ENCODE measurements at regions not wholly inside any gene's neighbourhood (a gene's known extent, or its start where the extent isn't known, plus 50 kb on each side); places are given as distances from the start of the nearest gene placed in this dataset.

GRCh38 chr6:167730441-167730840 is 96.3 kb upstream of the AFDN start:
- POLR2A ChIA-PET, result no interaction called here
- Mint-ChIP-seq H3K36me3 (peaks cover 0 to 2% (median 0%) of the 10 kb centered on the region in 3 donors), H3K27ac (no peak overlapping the region), H3K9me3 (peaks cover 0 to 9% (median 0%) of the 10 kb centered on the region in 9 donors), H3K4me3 (no peak overlapping the region), H3K4me1 (peaks cover 0 to 7% (median under 1%) of the 10 kb centered on the region in 4 donors), H3K27me3 (peaks cover 7 to 27% (median 16%) of the 10 kb centered on the region in 5 donors)
- no peak for DNase-seq
- ATAC-seq, result no peak

DNA sequence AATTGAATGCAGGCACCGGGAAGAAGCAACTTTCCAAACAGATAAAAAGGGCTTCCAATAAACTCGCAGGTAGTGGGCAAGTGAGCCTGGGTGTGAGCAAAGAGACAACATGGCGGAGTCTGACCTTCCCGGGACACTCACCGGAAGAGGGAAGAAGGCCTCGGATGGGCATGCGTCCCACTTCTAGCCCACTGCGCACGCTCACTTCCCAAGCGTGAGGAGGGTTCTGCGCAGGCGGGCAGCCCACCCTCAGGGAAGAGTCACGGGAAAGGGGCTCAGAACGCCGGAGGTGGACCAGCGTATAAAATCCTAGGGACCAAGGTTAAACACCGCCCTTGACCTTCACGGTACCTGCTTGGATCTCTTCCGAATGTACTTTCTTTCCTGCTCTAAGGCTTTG is 95.5 kb upstream of the AFDN start:
- Mint-ChIP-seq H3K27ac (no peak overlapping the region), H3K4me3 (no peak overlapping the region)
- ATAC-seq, result no peak

DNA sequence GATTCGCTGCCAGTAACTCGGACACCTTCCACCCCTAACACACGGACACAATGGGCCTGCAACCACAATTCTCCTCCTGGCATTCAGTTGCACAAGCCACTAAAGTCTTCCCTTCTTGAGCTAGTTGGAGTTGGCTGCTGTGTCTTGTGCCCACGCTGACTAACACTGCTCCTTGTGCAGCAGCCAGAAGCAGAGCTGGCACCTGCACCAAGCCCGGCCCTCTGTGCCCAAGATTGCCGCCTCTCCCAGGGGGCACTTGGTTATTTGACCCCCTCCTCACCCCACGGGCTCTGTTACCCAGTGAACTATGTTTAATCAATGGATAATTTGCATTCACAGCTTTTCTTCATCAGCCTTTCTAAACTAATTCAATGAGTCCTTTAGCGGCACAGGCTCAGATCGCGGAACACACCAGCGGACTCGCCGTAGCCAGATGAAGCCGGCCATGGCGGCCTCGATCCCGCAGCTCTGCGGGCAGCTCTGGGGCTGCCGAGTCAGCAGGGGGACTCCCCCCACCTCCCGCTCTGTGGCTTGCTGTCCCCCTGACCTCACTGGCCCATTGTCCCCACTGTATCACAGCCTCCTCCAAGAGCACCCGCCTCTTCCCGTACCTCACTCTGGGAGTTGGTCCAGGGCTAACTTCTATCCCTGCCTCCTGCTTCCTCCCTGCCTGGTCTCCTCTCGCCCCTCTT is 94.8 kb upstream of the AFDN start:
- Mint-ChIP-seq H3K36me3 (peaks cover 0 to 2% (median 0%) of the 10 kb centered on the region in 3 donors), H3K9me3 (peaks cover 0 to 9% (median 0%) of the 10 kb centered on the region in 9 donors), H3K4me3 (no peak overlapping the region), H3K27me3 (peaks cover 9 to 22% (median 12%) of the 10 kb centered on the region in 5 donors), H3K27ac (peak overlapping the region in 1 of 10 donors; percentile 50), H3K4me1 (peaks cover 0 to 10% (median under 1%) of the 10 kb centered on the region in 4 donors)
- DNase-seq (no peak), ATAC-seq (no peak)
- POLR2A ChIA-PET, result no interaction called here

More for the DNA sequence above, 95.5 kb upstream of the AFDN start:
- Mint-ChIP-seq H3K36me3 (peaks cover 0 to 2% (median 0%) of the 10 kb centered on the region in 3 donors), H3K9me3 (peaks cover 0 to 9% (median 0%) of the 10 kb centered on the region in 9 donors), H3K4me1 (peaks cover 0 to 10% (median under 1%) of the 10 kb centered on the region in 4 donors), H3K27me3 (peaks cover 8 to 27% (median 14%) of the 10 kb centered on the region in 5 donors)
- DNase-seq, result no peak
- POLR2A ChIA-PET, result no interaction called here

DNA sequence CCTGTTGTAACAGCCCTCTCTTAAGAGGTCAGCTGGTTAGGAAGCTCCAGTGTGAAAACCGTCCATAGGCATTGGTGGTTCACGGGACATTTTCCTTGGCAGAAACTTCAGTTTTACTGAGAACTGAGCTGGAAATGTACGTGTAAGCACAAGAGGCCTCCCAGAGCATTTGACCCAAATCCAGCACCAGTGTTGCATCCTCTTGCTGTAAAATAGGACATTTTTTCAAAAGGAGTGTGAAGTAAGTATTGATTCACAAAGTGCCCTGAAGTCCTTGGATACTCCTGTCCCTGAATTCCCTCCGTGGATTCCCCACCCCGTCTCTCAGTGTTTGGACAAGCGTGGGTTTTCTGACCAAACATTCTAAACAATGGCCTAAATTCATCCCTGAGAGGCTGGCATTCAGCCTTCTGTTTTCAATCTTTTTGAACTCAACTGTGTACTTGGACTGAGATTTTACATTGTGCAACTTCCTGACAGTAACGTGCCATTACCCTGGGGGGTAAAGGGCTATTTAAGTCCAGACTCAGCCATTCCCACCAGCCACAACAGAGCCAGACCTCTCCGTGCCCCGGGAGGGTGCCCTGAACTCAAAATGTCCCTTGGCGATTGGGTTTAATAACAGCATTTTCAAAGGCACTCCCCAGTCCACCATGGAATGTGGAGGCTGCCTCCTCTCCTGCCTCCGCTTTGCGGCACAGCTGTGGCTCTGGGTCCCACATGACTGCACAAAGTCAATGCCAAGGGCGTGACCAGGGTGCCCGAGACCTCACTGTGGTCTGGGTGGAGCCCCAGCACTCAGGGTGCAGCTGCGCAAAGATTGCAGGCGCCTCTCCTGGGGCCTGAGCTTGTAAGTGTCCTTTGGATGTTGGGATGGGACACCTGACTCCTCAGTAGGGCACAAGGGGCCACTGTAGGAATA is 92.7 kb upstream of the AFDN start:
- H3K4me3 Mint-ChIP-seq, result no peak overlapping the region
- POLR2A ChIA-PET, result no interaction called here
- H3K4me1 Mint-ChIP-seq, result peaks cover 0 to 10% (median under 1%) of the 10 kb centered on the region in 4 donors
- peaks cover 0 to 9% (median 0%) of the 10 kb centered on the region in 9 donors for H3K9me3 Mint-ChIP-seq
- no peak for ATAC-seq
- no peaks in the 10 kb centered on the region for H3K36me3 Mint-ChIP-seq
- no peak for DNase-seq
- H3K27me3 Mint-ChIP-seq, result peaks cover 4 to 32% (median 17%) of the 10 kb centered on the region in 5 donors
- peak overlapping the region in 1 of 10 donors; percentile 70 for H3K27ac Mint-ChIP-seq

DNA sequence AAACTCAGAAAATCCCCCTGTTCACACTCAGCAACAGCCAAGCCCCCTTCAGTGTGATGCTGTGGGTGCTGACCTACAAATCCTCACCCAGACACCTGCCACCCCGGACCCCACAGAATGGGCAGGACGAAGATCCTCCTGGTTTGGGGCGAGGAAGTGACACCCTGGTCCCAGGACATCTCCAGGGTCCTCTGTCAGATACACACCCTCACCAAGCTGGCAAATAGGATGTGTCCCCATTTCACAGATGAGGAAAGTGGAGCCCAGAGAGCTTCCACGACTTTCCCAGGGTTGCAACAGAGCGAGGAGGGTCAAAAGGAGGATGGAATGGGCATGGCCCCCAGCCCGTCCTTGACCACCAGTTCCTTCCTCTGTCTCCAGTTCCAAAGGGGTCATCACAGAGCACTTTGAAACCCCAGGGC is 92.0 kb upstream of the AFDN start:
- H3K36me3 Mint-ChIP-seq, result no peaks in the 10 kb centered on the region
- no peak overlapping the region for H3K27ac Mint-ChIP-seq
- H3K4me3 Mint-ChIP-seq, result no peak overlapping the region
- DNase-seq, result no peak
- peaks cover 0 to 9% (median 0%) of the 10 kb centered on the region in 9 donors for H3K9me3 Mint-ChIP-seq
- ATAC-seq, result no peak
- H3K27me3 Mint-ChIP-seq, result peaks cover 4 to 32% (median 17%) of the 10 kb centered on the region in 5 donors
- peaks cover 0 to 10% (median under 1%) of the 10 kb centered on the region in 4 donors for H3K4me1 Mint-ChIP-seq
- POLR2A ChIA-PET, result no interaction called here

GRCh38 chr6:167735084-167735950 is 91.4 kb upstream of the AFDN start:
- Mint-ChIP-seq H3K27ac (no peak overlapping the region), H3K27me3 (peaks cover 4 to 28% (median 16%) of the 10 kb centered on the region in 5 donors), H3K4me1 (peaks cover 0 to 10% (median under 1%) of the 10 kb centered on the region in 4 donors), H3K4me3 (no peak overlapping the region), H3K9me3 (peaks cover 0 to 9% (median 0%) of the 10 kb centered on the region in 9 donors), H3K36me3 (no peaks in the 10 kb centered on the region)
- DNase-seq, result no peak
- POLR2A ChIA-PET, result no interaction called here
- no peak for ATAC-seq

- no peak overlapping the region for H3K27ac Mint-ChIP-seq
- POLR2A ChIA-PET, result no interaction called here
- DNase-seq (no peak), ATAC-seq (no peak)
- peaks cover 0 to 9% (median 0%) of the 10 kb centered on the region in 9 donors for H3K9me3 Mint-ChIP-seq
- no peaks in the 10 kb centered on the region for H3K36me3 Mint-ChIP-seq
- peaks cover 4 to 23% (median 13%) of the 10 kb centered on the region in 5 donors for H3K27me3 Mint-ChIP-seq
- peaks cover 0 to 8% (median under 1%) of the 10 kb centered on the region in 4 donors for H3K4me1 Mint-ChIP-seq
- H3K4me3 Mint-ChIP-seq, result no peak overlapping the region
Measured at GRCh38 chr6:167735951-167736288, 90.8 kb upstream of the AFDN start.

GRCh38 chr6:167736486-167737204 is 90.1 kb upstream of the AFDN start:
- peaks cover 4 to 23% (median 13%) of the 10 kb centered on the region in 5 donors for H3K27me3 Mint-ChIP-seq
- no peak overlapping the region for H3K4me3 Mint-ChIP-seq
- peaks cover 0 to 9% (median 0%) of the 10 kb centered on the region in 9 donors for H3K9me3 Mint-ChIP-seq
- POLR2A ChIA-PET, result no interaction called here
- peaks cover 0 to 8% (median under 1%) of the 10 kb centered on the region in 4 donors for H3K4me1 Mint-ChIP-seq
- no peak for DNase-seq
- H3K27ac Mint-ChIP-seq, result no peak overlapping the region
- H3K36me3 Mint-ChIP-seq, result no peaks in the 10 kb centered on the region
- ATAC-seq, result no peak

DNA sequence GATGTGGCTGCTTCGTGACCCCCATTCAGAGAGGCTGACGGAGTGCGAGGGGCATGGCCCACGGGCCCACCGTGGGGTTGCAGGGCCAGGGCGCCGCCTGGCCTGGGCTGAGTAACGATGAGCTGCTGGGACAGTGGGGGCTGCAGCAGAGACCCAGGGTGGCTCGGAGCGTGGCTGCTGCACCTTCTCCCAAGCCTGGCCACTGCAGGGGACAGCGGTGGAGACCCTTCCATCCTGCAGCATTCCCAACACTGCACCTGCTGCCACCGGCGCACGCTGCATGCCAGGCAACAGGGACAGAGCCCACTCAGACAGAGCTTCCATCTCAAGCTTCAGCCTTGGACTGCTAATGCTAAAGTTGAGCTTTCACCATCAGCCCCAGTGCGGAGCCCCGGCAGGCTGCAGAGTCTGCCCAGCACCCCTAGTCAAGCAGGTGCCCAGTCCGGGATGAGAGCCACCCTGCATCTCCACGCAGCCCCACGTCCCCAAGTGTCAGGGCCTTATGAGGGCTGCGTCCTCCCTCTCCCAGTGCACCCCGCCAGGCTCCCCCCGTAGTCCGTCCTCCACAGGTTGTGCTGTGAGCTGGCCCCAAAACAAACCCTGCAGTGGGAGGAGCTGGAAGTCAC is 89.4 kb upstream of the AFDN start:
- Mint-ChIP-seq H3K36me3 (no peaks in the 10 kb centered on the region), H3K27ac (peak overlapping the region in 1 of 10 donors; percentile 75), H3K9me3 (peaks cover 0 to 9% (median 0%) of the 10 kb centered on the region in 9 donors), H3K4me3 (no peak overlapping the region), H3K4me1 (peaks cover 0 to 5% (median under 1%) of the 10 kb centered on the region in 4 donors), H3K27me3 (peaks cover 4 to 23% (median 13%) of the 10 kb centered on the region in 5 donors)
- ATAC-seq, result no peak
- no peak for DNase-seq
- POLR2A ChIA-PET, result no interaction called here

DNA sequence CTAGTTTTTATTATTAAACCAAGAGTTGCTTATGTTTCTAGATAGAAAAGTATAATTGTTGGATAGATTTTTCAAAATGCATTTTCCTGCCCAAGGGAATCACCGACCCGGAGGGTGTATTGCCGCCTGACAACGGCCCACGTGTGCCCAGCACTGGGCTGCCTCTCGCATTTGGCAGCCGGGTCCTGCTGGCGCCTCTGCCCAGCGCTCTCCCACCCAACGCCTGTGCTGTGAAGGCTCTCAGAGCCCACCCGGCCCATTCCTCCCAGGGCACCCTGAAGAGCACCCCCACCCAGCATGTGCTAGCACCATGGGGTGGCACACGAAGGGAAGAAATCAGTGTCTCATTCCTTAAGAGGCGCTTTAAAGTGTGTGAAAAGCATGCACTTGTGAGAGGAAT is 88.3 kb upstream of the AFDN start:
- Mint-ChIP-seq H3K36me3 (no peaks in the 10 kb centered on the region), H3K9me3 (peaks cover 0 to 6% (median 0%) of the 10 kb centered on the region in 9 donors), H3K27me3 (peaks cover 2 to 23% (median 13%) of the 10 kb centered on the region in 5 donors), H3K4me3 (no peak overlapping the region), H3K27ac (no peak overlapping the region), H3K4me1 (peaks cover 0 to 3% (median under 1%) of the 10 kb centered on the region in 4 donors)
- POLR2A ChIA-PET, result no interaction called here
- DNase-seq (no peak), ATAC-seq (no peak)

DNA sequence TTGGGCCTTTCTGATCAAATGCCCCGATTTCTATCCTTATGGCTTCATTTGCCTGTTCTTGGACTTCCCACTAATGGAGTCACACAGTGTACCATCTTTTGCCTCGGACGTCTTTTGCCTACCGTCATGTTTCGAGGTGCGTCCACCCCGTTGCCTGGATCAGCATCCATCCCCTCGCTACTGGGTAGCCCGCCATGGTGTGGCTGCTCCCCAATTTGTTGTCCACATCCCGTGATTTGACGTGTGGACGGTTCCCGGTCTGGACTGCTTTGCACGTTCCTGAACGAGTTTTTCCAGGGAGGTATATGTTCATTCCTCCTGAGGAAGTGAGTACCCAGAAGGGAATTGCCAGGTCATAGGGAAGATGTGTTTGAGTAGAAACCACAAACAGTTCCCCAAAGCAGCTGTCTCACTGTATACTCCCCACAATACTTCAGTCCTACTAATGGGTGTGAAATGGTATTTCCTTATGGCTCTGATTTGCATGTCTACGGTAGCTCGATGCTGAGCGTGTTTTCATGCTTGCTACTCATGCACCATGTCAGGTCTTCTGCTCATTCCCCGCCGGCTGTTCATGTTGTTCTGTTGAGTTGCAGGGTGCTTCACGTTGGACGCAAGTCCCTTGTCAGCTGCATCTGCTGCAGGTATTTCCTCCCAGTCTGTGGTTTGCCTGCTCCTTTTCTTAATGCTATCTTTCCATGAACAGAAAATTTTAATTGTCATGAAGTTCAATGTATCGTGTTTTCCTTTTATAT is 86.8 kb upstream of the AFDN start:
- peaks cover 2 to 23% (median 10%) of the 10 kb centered on the region in 5 donors for H3K27me3 Mint-ChIP-seq
- H3K9me3 Mint-ChIP-seq, result peaks cover 0 to 5% (median 0%) of the 10 kb centered on the region in 9 donors
- ATAC-seq (no peak), DNase-seq (no peak)
- peaks cover 0 to 3% (median 0%) of the 10 kb centered on the region in 4 donors for H3K4me1 Mint-ChIP-seq
- H3K4me3 Mint-ChIP-seq, result no peak overlapping the region
- no peaks in the 10 kb centered on the region for H3K36me3 Mint-ChIP-seq
- no peak overlapping the region for H3K27ac Mint-ChIP-seq
- POLR2A ChIA-PET, result no interaction called here

Data from naive thymus-derived CD8-positive, alpha-beta T cell (primary cell).